ENCODE measurements at regions not wholly inside any gene's neighbourhood (a gene's known extent, or its start where the extent isn't known, plus 50 kb on each side); places are given as distances from the start of the nearest gene placed in this dataset.
A peak's percentile ranks its signal among the peaks of the same experiment; 100 is the strongest.

DNA sequence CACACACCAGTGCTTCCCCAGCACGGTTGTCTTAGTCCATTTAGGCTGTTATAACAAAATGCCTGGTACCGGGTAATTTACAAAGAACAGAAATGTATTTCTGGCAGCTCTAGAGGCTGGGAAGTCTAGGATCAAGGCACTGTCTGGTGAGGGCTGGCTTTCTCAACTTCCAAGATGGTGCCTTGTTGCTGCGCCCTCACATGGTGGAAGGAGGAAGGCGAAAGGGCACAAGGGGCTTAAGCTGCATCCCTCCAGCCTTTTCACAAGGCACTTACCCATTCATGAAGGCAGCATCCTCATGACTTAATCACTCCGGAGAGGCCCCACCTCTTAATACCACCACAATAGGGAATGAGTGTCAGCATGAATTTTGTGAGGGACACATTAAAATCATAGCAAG, 155.5 kb downstream of the SLC15A5 start:
- no peak overlapping the region for H3K4me3 ChIP-seq (ENCODE audit: low read length, poor library complexity, severe bottlenecking)
- no peaks in the 10 kb centered on the region for H3K9me3 ChIP-seq (ENCODE audit: insufficient read depth, low read depth, low read length)
- H4K20me1 ChIP-seq (ENCODE audit: insufficient read depth, low read length, poor library complexity, severe bottlenecking) = no peaks in the 10 kb centered on the region
- peaks cover 17% of the 10 kb centered on the region for H3K4me1 ChIP-seq (ENCODE audit: insufficient read depth, low read length, poor library complexity, severe bottlenecking)
- no peaks in the 10 kb centered on the region for H3K27me3 ChIP-seq (ENCODE audit: insufficient read depth, low read length, poor library complexity, severe bottlenecking)
- no peaks in the 10 kb centered on the region for H3K36me3 ChIP-seq (ENCODE audit: insufficient read depth, low read length)
- H2AFZ ChIP-seq (ENCODE audit: low read length) = peak overlapping the region; percentile 80
- TF ChIP-seq, protein P1, sequence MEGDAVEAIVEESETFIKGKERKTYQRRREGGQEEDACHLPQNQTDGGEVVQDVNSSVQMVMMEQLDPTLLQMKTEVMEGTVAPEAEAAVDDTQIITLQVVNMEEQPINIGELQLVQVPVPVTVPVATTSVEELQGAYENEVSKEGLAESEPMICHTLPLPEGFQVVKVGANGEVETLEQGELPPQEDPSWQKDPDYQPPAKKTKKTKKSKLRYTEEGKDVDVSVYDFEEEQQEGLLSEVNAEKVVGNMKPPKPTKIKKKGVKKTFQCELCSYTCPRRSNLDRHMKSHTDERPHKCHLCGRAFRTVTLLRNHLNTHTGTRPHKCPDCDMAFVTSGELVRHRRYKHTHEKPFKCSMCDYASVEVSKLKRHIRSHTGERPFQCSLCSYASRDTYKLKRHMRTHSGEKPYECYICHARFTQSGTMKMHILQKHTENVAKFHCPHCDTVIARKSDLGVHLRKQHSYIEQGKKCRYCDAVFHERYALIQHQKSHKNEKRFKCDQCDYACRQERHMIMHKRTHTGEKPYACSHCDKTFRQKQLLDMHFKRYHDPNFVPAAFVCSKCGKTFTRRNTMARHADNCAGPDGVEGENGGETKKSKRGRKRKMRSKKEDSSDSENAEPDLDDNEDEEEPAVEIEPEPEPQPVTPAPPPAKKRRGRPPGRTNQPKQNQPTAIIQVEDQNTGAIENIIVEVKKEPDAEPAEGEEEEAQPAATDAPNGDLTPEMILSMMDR (conservative IDR thresholded peaks at IDR 0.05; ENCODE audit: low read length) = peak; percentile 30; the same call in 1 of the 2 replicates
- TF ChIP-seq EZH2phosphoT487 (IDR thresholded peaks at IDR 0.05; ENCODE audit: borderline replicate concordance) = no peak
- H3K9ac ChIP-seq (ENCODE audit: low read depth, low read length, poor library complexity, severe bottlenecking) = no peak overlapping the region
- no peaks in the 10 kb centered on the region for H3K79me2 ChIP-seq (ENCODE audit: insufficient read depth, low read length)
- no peaks in the 10 kb centered on the region for H3F3A ChIP-seq (ENCODE audit: low read depth)
- no peaks in the 10 kb centered on the region for H3K9me2 ChIP-seq (replicated peaks; ENCODE audit: low read depth, low read length)
- no peak overlapping the region for H3K4me2 ChIP-seq (ENCODE audit: low read depth, low read length, poor library complexity, severe bottlenecking)

DNA sequence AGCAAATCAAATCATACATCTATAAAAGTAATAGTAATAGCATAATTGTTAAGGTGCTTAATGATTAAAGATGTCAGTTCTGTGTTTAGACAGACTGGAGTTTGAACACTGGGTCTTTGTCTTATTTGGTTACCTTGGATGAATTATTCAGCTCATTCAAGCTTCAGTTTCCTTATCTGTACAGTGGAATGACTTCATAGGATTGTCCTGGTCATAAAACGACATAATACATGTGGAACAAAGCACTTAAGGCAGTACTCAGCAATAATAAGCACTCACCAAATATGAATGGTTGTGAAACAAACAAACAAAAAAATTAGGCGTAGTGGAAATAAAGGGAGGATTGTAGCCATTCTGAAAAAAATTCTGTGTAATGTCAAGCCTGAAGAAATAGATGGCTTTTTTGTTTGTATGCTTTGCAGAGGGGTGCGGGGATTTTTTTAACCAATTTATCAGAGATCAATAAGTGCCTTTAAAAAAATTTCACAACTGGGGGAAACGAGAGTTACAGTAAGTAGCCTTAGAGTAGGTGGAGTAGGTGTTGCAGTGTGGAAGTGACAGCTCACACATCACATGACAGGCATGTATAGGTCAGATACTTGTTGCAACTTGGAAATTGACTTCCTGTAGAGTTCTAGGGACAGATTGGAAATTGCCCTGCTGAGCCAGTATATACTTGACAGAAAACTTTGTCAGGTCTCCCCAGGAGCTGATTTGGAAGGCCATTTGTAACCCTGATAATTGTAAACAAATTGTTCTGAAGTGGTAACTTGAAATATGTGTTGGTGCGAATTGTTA, 157.7 kb downstream of the SLC15A5 start:
- Histone ChIP-seq H2AFZ (ENCODE audit: low read length) (no peak overlapping the region), H3K4me2 (ENCODE audit: low read depth, low read length, poor library complexity, severe bottlenecking) (no peak overlapping the region), H3K9me3 (ENCODE audit: insufficient read depth, low read depth, low read length) (no peaks in the 10 kb centered on the region), H4K20me1 (ENCODE audit: insufficient read depth, low read length, poor library complexity, severe bottlenecking) (no peaks in the 10 kb centered on the region), H3K36me3 (ENCODE audit: insufficient read depth, low read length) (no peaks in the 10 kb centered on the region), H3F3A (ENCODE audit: low read depth) (no peaks in the 10 kb centered on the region), H3K4me3 (ENCODE audit: low read length, poor library complexity, severe bottlenecking) (no peak overlapping the region), H3K79me2 (ENCODE audit: insufficient read depth, low read length) (no peaks in the 10 kb centered on the region), H3K4me1 (ENCODE audit: insufficient read depth, low read length, poor library complexity, severe bottlenecking) (peaks cover 19% of the 10 kb centered on the region), H3K27me3 (ENCODE audit: insufficient read depth, low read length, poor library complexity, severe bottlenecking) (no peaks in the 10 kb centered on the region), H3K9ac (ENCODE audit: low read depth, low read length, poor library complexity, severe bottlenecking) (no peak overlapping the region), H3K9me2 (replicated peaks; ENCODE audit: low read depth, low read length) (no peaks in the 10 kb centered on the region)
- TF ChIP-seq EZH2phosphoT487 (IDR thresholded peaks at IDR 0.05; ENCODE audit: borderline replicate concordance) = no peak
- TF ChIP-seq, protein P1 (conservative IDR thresholded peaks at IDR 0.05; ENCODE audit: low read length) = no peak

- Histone ChIP-seq H3K9me2 (replicated peaks; ENCODE audit: low read depth, low read length) (no peaks in the 10 kb centered on the region), H3K27me3 (ENCODE audit: insufficient read depth, low read length, poor library complexity, severe bottlenecking) (no peaks in the 10 kb centered on the region), H3K4me1 (ENCODE audit: insufficient read depth, low read length, poor library complexity, severe bottlenecking) (peaks cover 31% of the 10 kb centered on the region), H4K20me1 (ENCODE audit: insufficient read depth, low read length, poor library complexity, severe bottlenecking) (no peaks in the 10 kb centered on the region), H3K36me3 (ENCODE audit: insufficient read depth, low read length) (no peaks in the 10 kb centered on the region), H3F3A (ENCODE audit: low read depth) (peaks cover 2% of the 10 kb centered on the region; the same call in 1 of the 2 replicates), H3K4me3 (ENCODE audit: low read length, poor library complexity, severe bottlenecking) (no peak overlapping the region), H3K4me2 (ENCODE audit: low read depth, low read length, poor library complexity, severe bottlenecking) (no peak overlapping the region), H3K9me3 (ENCODE audit: insufficient read depth, low read depth, low read length) (no peaks in the 10 kb centered on the region), H3K9ac (ENCODE audit: low read depth, low read length, poor library complexity, severe bottlenecking) (no peak overlapping the region), H2AFZ (ENCODE audit: low read length) (peak overlapping the region; percentile 72), H3K79me2 (ENCODE audit: insufficient read depth, low read length) (no peaks in the 10 kb centered on the region)
- TF ChIP-seq, protein P1 (conservative IDR thresholded peaks at IDR 0.05; ENCODE audit: low read length) = no peak
- no peak for TF ChIP-seq EZH2phosphoT487 (IDR thresholded peaks at IDR 0.05; ENCODE audit: borderline replicate concordance)
Measured at GRCh38 chr12:16118586-16118985, 158.9 kb downstream of the SLC15A5 start.
